ENCODE measurements at regions not wholly inside any gene's neighbourhood (a gene's known extent, or its start where the extent isn't known, plus 50 kb on each side); places are given as distances from the start of the nearest gene placed in this dataset.

DNA sequence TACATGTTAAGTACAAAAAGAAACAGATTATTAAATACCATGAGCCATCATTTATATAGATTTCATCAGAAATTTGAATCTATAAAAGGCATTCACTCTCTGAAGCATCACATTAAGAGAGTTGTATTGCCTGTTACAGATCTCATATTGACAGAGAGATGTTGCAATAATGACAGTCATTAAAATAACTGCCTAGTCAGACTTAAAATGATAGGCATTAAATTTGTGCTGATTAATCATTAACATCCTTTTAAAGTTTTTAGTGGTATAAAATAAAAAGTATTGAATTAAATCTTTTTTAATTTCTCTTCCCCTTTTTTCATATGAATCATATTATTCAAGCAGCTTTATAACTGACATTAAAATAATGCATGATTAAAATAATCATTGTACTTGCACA lies 404.9 kb upstream of the FAM174A start:
- TF ChIP-seq, protein P1, sequence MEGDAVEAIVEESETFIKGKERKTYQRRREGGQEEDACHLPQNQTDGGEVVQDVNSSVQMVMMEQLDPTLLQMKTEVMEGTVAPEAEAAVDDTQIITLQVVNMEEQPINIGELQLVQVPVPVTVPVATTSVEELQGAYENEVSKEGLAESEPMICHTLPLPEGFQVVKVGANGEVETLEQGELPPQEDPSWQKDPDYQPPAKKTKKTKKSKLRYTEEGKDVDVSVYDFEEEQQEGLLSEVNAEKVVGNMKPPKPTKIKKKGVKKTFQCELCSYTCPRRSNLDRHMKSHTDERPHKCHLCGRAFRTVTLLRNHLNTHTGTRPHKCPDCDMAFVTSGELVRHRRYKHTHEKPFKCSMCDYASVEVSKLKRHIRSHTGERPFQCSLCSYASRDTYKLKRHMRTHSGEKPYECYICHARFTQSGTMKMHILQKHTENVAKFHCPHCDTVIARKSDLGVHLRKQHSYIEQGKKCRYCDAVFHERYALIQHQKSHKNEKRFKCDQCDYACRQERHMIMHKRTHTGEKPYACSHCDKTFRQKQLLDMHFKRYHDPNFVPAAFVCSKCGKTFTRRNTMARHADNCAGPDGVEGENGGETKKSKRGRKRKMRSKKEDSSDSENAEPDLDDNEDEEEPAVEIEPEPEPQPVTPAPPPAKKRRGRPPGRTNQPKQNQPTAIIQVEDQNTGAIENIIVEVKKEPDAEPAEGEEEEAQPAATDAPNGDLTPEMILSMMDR (conservative IDR thresholded peaks at IDR 0.05 in 1 of 2, IDR thresholded peaks at IDR 0.05 in 1 of 2; ENCODE audit: extremely low read depth in 1 of 2, insufficient read depth in 1 of 2, low read depth in 1 of 2, low read length in 2 of 2) = no peak
- TF ChIP-seq EZH2 (IDR thresholded peaks at IDR 0.05; ENCODE audit: borderline replicate concordance, low read length) = no peak

Data from mammary epithelial cell (primary cell).